IPS-15b (cell line): ENCODE measurements at regions not wholly inside any gene's neighbourhood (a gene's known extent, or its start where the extent isn't known, plus 50 kb on each side); places are given as distances from the start of the nearest gene placed in this dataset.
"Not testable (repeated sequence)": the region's sequence is repeated elsewhere in the genome, so short reads cannot be mapped to it uniquely, and the experiment has no call there.

ENCODE experiments used
- H3K27me3 ChIP-seq: one replicate; pipeline ENCODE4 v1.6.1; 2013; ENCODE audit warnings: low read length; ENCODE audit not compliant: control insufficient read depth, insufficient read depth
- H3K36me3 ChIP-seq: one replicate; pipeline ENCODE4 v1.6.1; 2013; ENCODE audit warnings: low read length; ENCODE audit not compliant: control insufficient read depth, insufficient read depth
- H3K4me1 ChIP-seq: one replicate; pipeline ENCODE4 v1.6.1; 2013; ENCODE audit warnings: mild to moderate bottlenecking, low read length; ENCODE audit not compliant: control insufficient read depth, insufficient read depth
- H3K4me3 ChIP-seq: one replicate; pipeline ENCODE4 v1.5.1; 2013; ENCODE audit warnings: low read depth, low read length
- H3K9ac ChIP-seq: one replicate; pipeline ENCODE4 v1.6.1; 2013; ENCODE audit warnings: low read depth, mild to moderate bottlenecking, low read length
- H3K9me3 ChIP-seq: one replicate; pipeline ENCODE4 v1.6.1; 2013; ENCODE audit warnings: mild to moderate bottlenecking, low read length; ENCODE audit not compliant: control insufficient read depth, insufficient read depth

DNA sequence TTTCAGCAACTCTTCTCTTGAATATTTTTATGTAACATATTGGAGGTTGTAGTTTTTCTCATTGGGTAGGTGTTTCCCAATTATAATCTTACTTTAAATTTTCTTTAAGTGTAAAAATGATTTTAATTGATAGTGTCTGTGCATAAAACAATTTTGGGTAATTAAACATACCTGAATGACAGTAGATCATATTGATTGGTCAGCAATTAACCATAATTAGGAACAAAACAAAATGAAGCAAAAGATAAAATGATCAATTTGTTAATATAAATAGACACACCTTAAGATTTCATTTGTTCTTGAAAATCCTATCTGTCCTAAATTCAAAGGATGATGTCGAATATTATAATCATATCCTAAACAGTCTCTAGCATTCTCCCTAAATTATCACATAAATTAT is 468.3 kb downstream of the PDZRN4 start:
- no peak overlapping the region for H3K4me3 ChIP-seq
- no peaks in the 10 kb centered on the region for H3K4me1 ChIP-seq
- H3K9ac ChIP-seq = no peak overlapping the region
- H3K36me3 ChIP-seq = no peaks in the 10 kb centered on the region
- H3K27me3 ChIP-seq = no peaks in the 10 kb centered on the region
- no peaks in the 10 kb centered on the region for H3K9me3 ChIP-seq

DNA sequence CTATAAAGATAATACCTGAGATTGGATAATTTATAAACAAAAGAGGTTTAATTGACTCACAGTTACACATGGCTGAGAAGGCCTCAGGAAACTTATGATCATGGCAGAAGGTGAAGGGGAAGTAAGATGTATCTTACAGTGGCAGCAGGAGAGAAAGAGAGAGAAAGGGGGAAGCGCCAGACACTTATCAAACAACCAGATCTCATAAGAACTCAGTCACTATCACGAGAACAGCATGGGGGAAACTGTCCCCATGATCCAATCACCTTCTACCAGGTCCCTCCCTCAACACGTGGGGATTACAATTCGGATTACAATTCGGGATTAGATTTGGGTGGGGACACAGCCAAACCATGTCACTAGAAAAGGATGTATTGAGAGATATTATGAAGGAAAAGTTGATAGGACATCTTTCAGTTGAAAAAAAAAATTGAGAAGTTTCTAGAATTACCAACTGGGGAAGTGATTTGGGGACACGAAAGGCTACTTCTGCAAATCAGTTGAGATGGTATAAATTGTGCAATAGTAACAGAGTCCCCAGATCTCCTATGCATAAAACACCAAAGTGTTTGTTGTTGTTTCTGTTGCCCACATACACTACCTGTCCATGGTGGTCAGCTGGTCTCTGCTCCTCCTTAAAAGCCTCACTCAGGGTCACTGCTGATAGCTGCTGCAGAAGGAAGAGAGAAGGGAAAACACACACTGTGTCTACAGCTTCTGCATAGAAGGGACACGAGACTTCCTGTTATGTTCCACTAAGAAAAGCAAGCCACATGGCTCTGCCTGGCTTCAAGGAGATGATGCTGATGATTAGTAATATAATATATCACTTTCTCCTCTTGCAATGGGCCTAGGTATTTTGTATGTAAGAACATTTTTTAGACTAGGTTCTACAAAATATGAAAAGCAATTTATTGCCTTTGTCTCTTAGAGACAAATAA is 465.5 kb downstream of the PDZRN4 start:
- H3K4me3 ChIP-seq = no peak overlapping the region
- H3K36me3 ChIP-seq = no peaks in the 10 kb centered on the region
- H3K9me3 ChIP-seq = no peaks in the 10 kb centered on the region
- no peak overlapping the region for H3K9ac ChIP-seq
- no peaks in the 10 kb centered on the region for H3K27me3 ChIP-seq
- H3K4me1 ChIP-seq = no peaks in the 10 kb centered on the region

DNA sequence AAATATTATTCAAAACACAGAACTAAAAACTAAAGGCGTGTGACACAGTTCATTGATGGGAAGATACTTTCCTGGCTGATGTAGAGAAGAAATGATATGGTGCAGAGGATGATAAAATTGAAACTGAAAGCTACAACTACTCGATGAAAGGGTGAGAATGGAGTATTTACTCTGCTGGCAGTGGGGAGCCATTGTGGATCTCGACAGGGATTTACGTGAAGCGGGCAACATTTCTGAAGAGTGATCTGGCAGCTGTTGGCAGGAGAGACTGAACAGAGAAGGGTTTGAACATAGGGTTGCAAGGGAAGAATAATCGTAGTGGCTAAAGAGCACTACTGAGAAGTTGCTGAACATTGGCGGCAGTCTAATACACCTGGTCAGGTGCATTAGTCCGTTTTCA is 464.9 kb downstream of the PDZRN4 start:
- no peaks in the 10 kb centered on the region for H3K9me3 ChIP-seq
- no peak overlapping the region for H3K4me3 ChIP-seq

GRCh38 chr12:41645624-41646023 is 457.5 kb downstream of the PDZRN4 start:
- no peaks in the 10 kb centered on the region for H3K9me3 ChIP-seq
- H3K27me3 ChIP-seq = no peaks in the 10 kb centered on the region
- no peak overlapping the region for H3K4me3 ChIP-seq
- no peaks in the 10 kb centered on the region for H3K4me1 ChIP-seq
- H3K36me3 ChIP-seq = no peaks in the 10 kb centered on the region
- no peak overlapping the region for H3K9ac ChIP-seq

More for the DNA sequence above, 464.9 kb downstream of the PDZRN4 start:
- no peaks in the 10 kb centered on the region for H3K27me3 ChIP-seq
- H3K36me3 ChIP-seq = no peaks in the 10 kb centered on the region
- no peak overlapping the region for H3K9ac ChIP-seq
- no peaks in the 10 kb centered on the region for H3K4me1 ChIP-seq

GRCh38 chr12:41642808-41643207 is 454.7 kb downstream of the PDZRN4 start:
- not testable (repeated sequence) for H3K9ac ChIP-seq, H3K36me3 ChIP-seq, H3K4me1 ChIP-seq, H3K27me3 ChIP-seq, H3K4me3 ChIP-seq, H3K9me3 ChIP-seq

DNA sequence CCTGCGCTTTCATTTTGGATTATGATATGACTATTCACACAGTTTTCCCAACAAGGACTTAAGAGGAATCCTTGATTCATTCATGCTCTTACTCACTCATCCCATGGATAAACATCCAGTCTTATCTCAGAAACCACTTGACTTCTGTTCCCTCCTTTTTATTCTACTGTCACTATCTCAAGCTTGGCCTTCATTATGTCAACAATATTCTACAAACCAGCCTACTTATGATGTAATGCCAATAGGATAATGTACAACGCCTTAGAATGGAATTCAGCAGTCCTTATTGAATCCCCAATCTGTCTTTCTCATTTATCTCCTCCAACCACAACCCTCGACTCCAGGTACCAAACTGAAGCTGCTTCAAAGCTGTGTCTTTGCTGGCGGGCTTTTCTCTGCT is 448.5 kb downstream of the PDZRN4 start:
- Histone ChIP-seq H3K9ac (no peak overlapping the region), H3K36me3 (no peaks in the 10 kb centered on the region), H3K4me1 (no peaks in the 10 kb centered on the region), H3K9me3 (no peaks in the 10 kb centered on the region), H3K4me3 (no peak overlapping the region), H3K27me3 (no peaks in the 10 kb centered on the region)

DNA sequence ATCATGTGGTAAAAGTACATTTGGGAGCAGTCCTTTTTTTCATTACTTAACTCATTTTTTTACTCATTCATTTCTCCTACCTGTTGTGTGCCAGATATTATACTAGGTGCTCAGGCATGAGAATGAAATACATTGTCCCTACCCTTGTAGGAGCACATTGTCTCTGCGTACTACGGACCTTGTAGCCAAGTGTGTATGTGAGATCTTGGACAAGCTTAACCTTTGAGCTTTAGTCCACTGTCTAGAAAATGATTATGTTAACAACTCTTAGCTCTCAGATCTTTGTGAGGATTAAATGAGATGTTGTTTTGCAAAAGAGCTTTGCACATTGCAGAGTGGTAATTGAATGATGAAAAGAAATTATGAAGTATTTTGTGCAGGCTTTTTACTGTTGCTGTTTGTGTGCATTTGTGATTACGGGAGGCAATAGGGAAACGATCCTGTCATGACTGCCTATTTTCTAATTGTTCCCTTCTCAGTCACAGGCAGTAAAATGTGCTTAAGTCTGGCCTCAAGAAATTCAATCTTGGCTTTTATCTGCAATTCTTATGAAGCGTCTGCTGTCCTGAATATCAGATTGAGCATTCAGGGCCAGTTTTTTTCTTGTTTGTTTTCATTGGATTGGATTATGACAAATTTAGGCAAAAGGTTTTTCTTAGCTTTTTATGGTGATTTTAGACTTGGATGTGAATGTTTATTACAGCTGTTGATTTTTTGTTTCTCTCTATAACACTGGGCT is 447.7 kb downstream of the PDZRN4 start:
- H3K4me3 ChIP-seq = no peak overlapping the region

DNA sequence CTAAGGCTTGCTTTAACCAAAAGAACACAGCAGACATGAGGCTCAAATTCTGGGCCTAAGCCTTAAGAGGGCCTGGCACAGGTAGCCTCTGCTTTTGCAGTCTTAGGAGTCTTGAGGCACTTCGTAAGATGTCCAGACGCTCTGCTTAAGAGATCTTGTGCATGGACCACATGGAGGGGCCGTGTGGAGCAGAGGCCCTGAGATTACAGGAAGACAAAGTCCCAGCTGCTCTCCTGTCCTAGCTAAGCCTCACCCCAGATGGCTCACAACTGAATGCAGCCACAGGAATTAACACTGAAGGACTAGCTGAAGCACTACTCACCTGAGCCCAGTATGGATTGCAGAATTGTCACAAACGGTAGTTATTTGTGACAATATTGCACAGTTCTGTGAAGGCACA is 446.0 kb downstream of the PDZRN4 start:
- no peaks in the 10 kb centered on the region for H3K9me3 ChIP-seq
- no peak overlapping the region for H3K9ac ChIP-seq
- H3K4me3 ChIP-seq = no peak overlapping the region
- H3K4me1 ChIP-seq = no peaks in the 10 kb centered on the region
- no peaks in the 10 kb centered on the region for H3K27me3 ChIP-seq
- H3K36me3 ChIP-seq = no peaks in the 10 kb centered on the region

More for the DNA sequence above, 447.7 kb downstream of the PDZRN4 start:
- Histone ChIP-seq H3K9me3 (no peaks in the 10 kb centered on the region), H3K9ac (no peak overlapping the region), H3K36me3 (no peaks in the 10 kb centered on the region), H3K27me3 (no peaks in the 10 kb centered on the region), H3K4me1 (no peaks in the 10 kb centered on the region)

- no peak overlapping the region for H3K4me3 ChIP-seq
These were observed 441.5 kb downstream of the PDZRN4 start for GRCh38 chr12:41629611-41630010.

GRCh38 chr12:41627476-41627875 is 439.4 kb downstream of the PDZRN4 start:
- Histone ChIP-seq H3K27me3 (no peaks in the 10 kb centered on the region), H3K4me1 (no peaks in the 10 kb centered on the region)

More at GRCh38 chr12:41629611-41630010, 441.5 kb downstream of the PDZRN4 start:
- Histone ChIP-seq H3K27me3 (no peaks in the 10 kb centered on the region), H3K9ac (no peak overlapping the region), H3K4me1 (no peaks in the 10 kb centered on the region), H3K9me3 (no peaks in the 10 kb centered on the region), H3K36me3 (no peaks in the 10 kb centered on the region)

DNA sequence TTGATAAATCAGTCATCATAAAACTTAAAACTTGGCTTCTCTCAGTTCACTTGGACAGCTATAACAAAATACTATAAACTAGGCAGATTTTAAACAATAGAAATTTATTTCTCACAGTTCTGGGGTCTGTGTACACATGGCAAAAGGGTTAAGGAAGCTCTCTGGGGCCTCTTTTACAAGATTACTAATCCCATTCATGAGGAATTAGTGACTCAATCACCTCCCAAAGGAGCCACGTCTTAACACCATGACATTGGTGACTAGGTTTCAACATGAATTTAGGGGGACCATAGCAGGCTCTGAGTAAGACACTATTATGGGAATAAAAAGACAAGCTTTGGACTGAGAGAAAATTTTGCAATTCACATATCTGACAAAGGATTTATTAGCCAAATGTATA is 436.5 kb downstream of the PDZRN4 start:
- no peaks in the 10 kb centered on the region for H3K9me3 ChIP-seq
- no peak overlapping the region for H3K4me3 ChIP-seq
- H3K9ac ChIP-seq = no peak overlapping the region
- no peaks in the 10 kb centered on the region for H3K4me1 ChIP-seq
- no peaks in the 10 kb centered on the region for H3K36me3 ChIP-seq
- no peaks in the 10 kb centered on the region for H3K27me3 ChIP-seq

More at GRCh38 chr12:41627476-41627875, 439.4 kb downstream of the PDZRN4 start:
- H3K9me3 ChIP-seq = no peaks in the 10 kb centered on the region
- no peaks in the 10 kb centered on the region for H3K36me3 ChIP-seq
- no peak overlapping the region for H3K9ac ChIP-seq
- no peak overlapping the region for H3K4me3 ChIP-seq
